ENCODE measurements at regions not wholly inside any gene's neighbourhood (a gene's known extent, or its start where the extent isn't known, plus 50 kb on each side); places are given as distances from the start of the nearest gene placed in this dataset.

- TF ChIP-seq NRF1 (IDR thresholded peaks at IDR 0.05; ENCODE audit: low read depth, low read length) (no peak), EP300 (IDR thresholded peaks at IDR 0.05; ENCODE audit: borderline replicate concordance in 1 of 2, low read depth in 1 of 2, low read length in 1 of 2) (no peak), CTCF (IDR thresholded peaks at IDR 0.05) (no peak), USF2 (IDR thresholded peaks at IDR 0.05; ENCODE audit: borderline replicate concordance, low read depth, low read length) (no peak), CHD2 (IDR thresholded peaks at IDR 0.05; ENCODE audit: low read length, partially characterized antibody) (no peak), JUND (IDR thresholded peaks at IDR 0.05) (no peak), YY1 (IDR thresholded peaks at IDR 0.05; ENCODE audit: low read depth) (no peak), POLR2AphosphoS5 (IDR thresholded peaks at IDR 0.05; ENCODE audit: low read depth, low read length) (no peak), TEAD4 (IDR thresholded peaks at IDR 0.05; ENCODE audit: borderline replicate concordance, insufficient read depth) (no peak)
Measured at GRCh38 chr5:110852541-110852940, 113.7 kb downstream of the SLC25A46 start.

Measured in SK-N-SH (cell line).